ENCODE measurements at regions not wholly inside any gene's neighbourhood (a gene's known extent, or its start where the extent isn't known, plus 50 kb on each side); places are given as distances from the start of the nearest gene placed in this dataset.

GRCh38 chrX:152024710-152025109 lies 50.2 kb upstream of the GABRE start:
- TF ChIP-seq CTCF (IDR thresholded peaks at IDR 0.05) (no peak), POLR2A (IDR thresholded peaks at IDR 0.05) (no peak)

Data from body of pancreas (tissue), 4 donors.